ENCODE measurements at regions not wholly inside any gene's neighbourhood (a gene's known extent, or its start where the extent isn't known, plus 50 kb on each side); places are given as distances from the start of the nearest gene placed in this dataset.

DNA sequence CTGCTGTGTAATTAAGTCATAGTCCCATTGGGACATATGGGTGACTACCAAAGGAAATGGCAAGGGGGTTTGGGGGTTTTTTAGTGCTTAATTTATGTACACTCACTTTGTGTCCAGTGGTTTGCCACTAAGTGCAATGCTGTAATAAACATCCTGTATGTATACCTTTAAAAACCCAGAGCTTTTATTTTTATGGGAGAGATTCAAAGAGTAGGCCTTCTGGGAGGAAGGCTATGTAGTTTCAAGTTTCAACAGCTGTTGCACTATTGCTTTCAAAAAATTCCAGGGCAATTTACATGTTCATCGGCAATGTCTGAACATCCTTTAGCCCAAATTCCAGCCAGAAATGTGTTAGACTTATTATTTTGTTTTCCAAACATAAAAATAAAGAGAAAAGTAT lies 744.7 kb downstream of the XPNPEP1 start:
- peaks cover 2% of the 10 kb centered on the region for H3K9me3 Mint-ChIP-seq
- no peaks in the 10 kb centered on the region for H3K36me3 Mint-ChIP-seq (ENCODE audit: low read depth)
- H3K4me1 Mint-ChIP-seq = no peaks in the 10 kb centered on the region
- H3K27me3 Mint-ChIP-seq (ENCODE audit: low read depth) = no peaks in the 10 kb centered on the region
- no peak overlapping the region for H3K27ac Mint-ChIP-seq (ENCODE audit: unreplicated experiment)
- TF ChIP-seq, protein P1, sequence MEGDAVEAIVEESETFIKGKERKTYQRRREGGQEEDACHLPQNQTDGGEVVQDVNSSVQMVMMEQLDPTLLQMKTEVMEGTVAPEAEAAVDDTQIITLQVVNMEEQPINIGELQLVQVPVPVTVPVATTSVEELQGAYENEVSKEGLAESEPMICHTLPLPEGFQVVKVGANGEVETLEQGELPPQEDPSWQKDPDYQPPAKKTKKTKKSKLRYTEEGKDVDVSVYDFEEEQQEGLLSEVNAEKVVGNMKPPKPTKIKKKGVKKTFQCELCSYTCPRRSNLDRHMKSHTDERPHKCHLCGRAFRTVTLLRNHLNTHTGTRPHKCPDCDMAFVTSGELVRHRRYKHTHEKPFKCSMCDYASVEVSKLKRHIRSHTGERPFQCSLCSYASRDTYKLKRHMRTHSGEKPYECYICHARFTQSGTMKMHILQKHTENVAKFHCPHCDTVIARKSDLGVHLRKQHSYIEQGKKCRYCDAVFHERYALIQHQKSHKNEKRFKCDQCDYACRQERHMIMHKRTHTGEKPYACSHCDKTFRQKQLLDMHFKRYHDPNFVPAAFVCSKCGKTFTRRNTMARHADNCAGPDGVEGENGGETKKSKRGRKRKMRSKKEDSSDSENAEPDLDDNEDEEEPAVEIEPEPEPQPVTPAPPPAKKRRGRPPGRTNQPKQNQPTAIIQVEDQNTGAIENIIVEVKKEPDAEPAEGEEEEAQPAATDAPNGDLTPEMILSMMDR (conservative IDR thresholded peaks at IDR 0.05) = no peak
- no peak overlapping the region for H3K4me3 Mint-ChIP-seq
- no peak for DNase-seq (ENCODE audit: low read depth, low spot score)

DNA sequence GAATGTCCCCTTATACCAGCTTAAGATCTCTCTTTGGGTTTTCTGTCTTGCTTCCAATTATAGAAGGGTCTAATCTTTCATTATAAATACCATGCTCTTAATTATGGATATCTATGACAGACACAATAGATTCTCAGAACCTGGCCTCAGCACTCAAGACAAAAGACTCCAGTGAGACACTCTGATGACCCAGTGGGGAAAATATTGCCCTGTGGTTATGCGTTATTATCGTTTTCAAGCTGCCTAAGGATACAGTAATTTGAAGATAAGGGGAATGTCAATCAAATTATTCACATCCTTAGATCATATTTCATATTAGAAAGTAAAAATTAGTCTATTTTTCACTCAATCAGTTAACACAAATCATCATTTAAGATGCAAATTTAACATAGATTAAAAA lies 748.8 kb downstream of the XPNPEP1 start:
- Mint-ChIP-seq H3K4me1 (no peaks in the 10 kb centered on the region), H3K27me3 (ENCODE audit: low read depth) (no peaks in the 10 kb centered on the region), H3K4me3 (no peak overlapping the region), H3K36me3 (ENCODE audit: low read depth) (no peaks in the 10 kb centered on the region), H3K9me3 (no peaks in the 10 kb centered on the region), H3K27ac (ENCODE audit: unreplicated experiment) (no peak overlapping the region)
- TF ChIP-seq, protein P1 (conservative IDR thresholded peaks at IDR 0.05) = no peak
- DNase-seq (ENCODE audit: low read depth, low spot score) = no peak

DNA sequence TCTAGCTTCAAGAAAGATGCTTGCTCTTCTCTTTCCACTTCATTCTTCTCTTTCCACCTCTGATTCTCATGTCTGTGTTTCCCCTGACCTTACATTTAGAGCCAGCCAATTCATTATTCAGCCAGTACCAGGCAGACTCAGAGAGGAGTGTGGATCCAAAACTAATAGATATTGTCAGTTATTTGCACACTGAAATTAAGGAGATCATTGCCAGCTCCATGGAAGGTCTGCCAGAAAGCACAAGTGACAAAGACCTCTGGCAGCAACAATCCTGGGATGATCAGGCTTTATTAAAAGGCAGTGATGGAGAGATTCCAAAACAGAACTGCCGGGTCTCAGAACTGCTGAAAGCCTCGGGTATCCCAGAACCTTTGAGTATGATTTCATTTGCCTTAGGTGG lies 749.4 kb downstream of the XPNPEP1 start:
- TF ChIP-seq, protein P1 (conservative IDR thresholded peaks at IDR 0.05) = no peak
- H3K4me1 Mint-ChIP-seq = no peaks in the 10 kb centered on the region

DNA sequence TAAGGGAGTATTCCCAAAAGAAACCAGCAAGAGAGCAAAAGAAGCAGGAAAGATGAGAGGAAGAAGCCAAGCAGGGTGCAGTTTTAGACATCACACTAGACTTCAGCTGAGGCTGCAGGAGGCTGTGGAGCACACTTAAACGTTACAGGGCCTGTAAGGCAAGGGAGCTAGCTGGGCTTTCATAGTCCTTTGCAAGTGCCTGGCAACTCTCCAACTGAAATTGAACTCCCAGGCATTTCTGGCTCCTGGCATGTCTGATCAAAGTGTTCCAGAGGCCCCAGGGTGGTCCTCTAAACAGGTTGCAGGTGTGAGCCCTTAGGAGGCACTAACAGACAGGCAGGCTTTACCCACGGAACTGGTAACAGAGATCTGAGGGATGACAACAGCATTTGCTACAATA lies 750.2 kb downstream of the XPNPEP1 start:
- TF ChIP-seq, protein P1 (conservative IDR thresholded peaks at IDR 0.05) = no peak
- H3K36me3 Mint-ChIP-seq (ENCODE audit: low read depth) = no peaks in the 10 kb centered on the region
- no peaks in the 10 kb centered on the region for H3K9me3 Mint-ChIP-seq
- no peak overlapping the region for H3K27ac Mint-ChIP-seq (ENCODE audit: unreplicated experiment)
- no peak for DNase-seq (ENCODE audit: low read depth, low spot score)
- H3K27me3 Mint-ChIP-seq (ENCODE audit: low read depth) = no peaks in the 10 kb centered on the region
- no peaks in the 10 kb centered on the region for H3K4me1 Mint-ChIP-seq
- H3K4me3 Mint-ChIP-seq = no peak overlapping the region

More for the DNA sequence above, 749.4 kb downstream of the XPNPEP1 start:
- Mint-ChIP-seq H3K4me3 (no peak overlapping the region), H3K27me3 (ENCODE audit: low read depth) (no peaks in the 10 kb centered on the region), H3K9me3 (no peaks in the 10 kb centered on the region), H3K36me3 (ENCODE audit: low read depth) (no peaks in the 10 kb centered on the region), H3K27ac (ENCODE audit: unreplicated experiment) (no peak overlapping the region)
- DNase-seq (ENCODE audit: low read depth, low spot score) = no peak

DNA sequence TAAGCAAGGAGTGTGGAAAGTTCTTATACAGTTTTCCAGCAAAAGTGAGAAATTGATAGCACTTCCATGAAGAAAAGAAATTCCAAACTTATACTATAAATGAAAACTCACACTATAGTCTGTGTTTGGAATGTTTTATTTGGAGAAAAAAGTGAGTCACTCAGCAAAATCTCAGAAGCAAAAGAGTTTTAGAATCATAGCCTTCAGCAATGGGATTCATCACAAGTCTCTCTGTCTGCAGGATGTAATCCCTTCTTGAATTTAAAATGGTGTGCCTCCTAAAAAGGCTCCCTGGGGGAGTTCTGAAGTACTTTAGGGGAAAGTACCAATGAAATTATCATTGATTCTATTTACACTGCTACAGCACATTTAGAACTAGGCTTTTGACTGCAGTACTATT lies 756.4 kb downstream of the XPNPEP1 start:
- TF ChIP-seq, protein P1 (conservative IDR thresholded peaks at IDR 0.05) = no peak
- Mint-ChIP-seq H3K27ac (ENCODE audit: unreplicated experiment) (no peak overlapping the region), H3K9me3 (peaks cover 3% of the 10 kb centered on the region), H3K4me1 (no peaks in the 10 kb centered on the region), H3K4me3 (no peak overlapping the region), H3K27me3 (ENCODE audit: low read depth) (no peaks in the 10 kb centered on the region), H3K36me3 (ENCODE audit: low read depth) (no peaks in the 10 kb centered on the region)
- DNase-seq (ENCODE audit: low read depth, low spot score) = no peak

DNA sequence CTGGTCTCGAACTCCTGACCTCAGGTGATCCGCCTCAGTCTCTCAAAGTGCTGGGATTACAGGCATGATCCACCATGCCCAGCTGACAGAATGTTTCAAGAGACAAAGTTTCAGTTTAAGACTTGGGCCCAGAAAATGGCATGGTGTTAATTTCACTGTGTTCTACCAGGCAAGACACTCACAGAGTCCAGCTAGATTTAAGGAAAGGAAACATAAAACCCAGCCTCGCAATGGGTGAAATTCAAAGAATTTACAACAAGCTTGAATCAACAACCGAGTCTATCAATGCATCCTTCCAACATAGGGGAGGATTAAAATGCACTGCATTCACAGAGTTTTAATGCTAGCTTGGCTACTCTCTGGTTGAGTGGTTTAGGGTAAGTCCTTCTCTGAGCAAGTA lies 764.0 kb downstream of the XPNPEP1 start:
- H3K27me3 Mint-ChIP-seq (ENCODE audit: low read depth) = no peaks in the 10 kb centered on the region
- TF ChIP-seq, protein P1 (conservative IDR thresholded peaks at IDR 0.05) = no peak
- no peak for DNase-seq (ENCODE audit: low read depth, low spot score)
- peaks cover 3% of the 10 kb centered on the region for H3K9me3 Mint-ChIP-seq
- H3K27ac Mint-ChIP-seq (ENCODE audit: unreplicated experiment) = no peak overlapping the region
- no peaks in the 10 kb centered on the region for H3K4me1 Mint-ChIP-seq
- H3K4me3 Mint-ChIP-seq = no peak overlapping the region
- no peaks in the 10 kb centered on the region for H3K36me3 Mint-ChIP-seq (ENCODE audit: low read depth)

All from neural crest cell (in vitro differentiated cells).